ENCODE measurements at regions not wholly inside any gene's neighbourhood (a gene's known extent, or its start where the extent isn't known, plus 50 kb on each side); places are given as distances from the start of the nearest gene placed in this dataset.

- POLR2A ChIA-PET: no interaction called here
- no peak for TF ChIP-seq POLR2AphosphoS5 (IDR thresholded peaks at IDR 0.05; ENCODE audit: low read depth, low read length)
- no peak for TF ChIP-seq CTCF (IDR thresholded peaks at IDR 0.05)
- Histone ChIP-seq H3K4me1 (ENCODE audit: control insufficient read depth, insufficient read depth, low read length) (no peaks in the 10 kb centered on the region), H3K27ac (ENCODE audit: low read length) (no peak overlapping the region), H3K4me3 (ENCODE audit: low read depth in 2 of 2, low read length in 2 of 2) (no peak overlapping the region), H3K27me3 (ENCODE audit: control insufficient read depth, insufficient read depth, low read length) (peaks cover 2% of the 10 kb centered on the region; the same call in 1 of the 2 replicates), H3K9me3 (ENCODE audit: control insufficient read depth, insufficient read depth, low read depth, low read length) (no peaks in the 10 kb centered on the region), H3K36me3 (ENCODE audit: control insufficient read depth, insufficient read depth, low read length) (no peaks in the 10 kb centered on the region)
- intact Hi-C loops (cut with micrococcal nuclease; ENCODE audit: unreplicated experiment): no loop called here
- no TSS peak for BruUV-seq (replicated peaks)
- in situ Hi-C loops (cut with HindIII; ENCODE audit: low pct_unique_long_range_greater_than_20kb, low sequenced_read_pairs): no loop called here
- no peak for DNase-seq (ENCODE audit: low read depth, low spot score)
- ATAC-seq: no peak
- CTCF ChIA-PET: no interaction called here
Observed at GRCh38 chr10:130480491-130480890, 344.3 kb downstream of the GLRX3 start.

GRCh38 chr10:130481076-130481930, 345.1 kb downstream of the GLRX3 start:
- Histone ChIP-seq H3K27me3 (ENCODE audit: control insufficient read depth, insufficient read depth, low read length) (peaks cover 2% of the 10 kb centered on the region; the same call in 1 of the 2 replicates), H3K4me1 (ENCODE audit: control insufficient read depth, insufficient read depth, low read length) (no peaks in the 10 kb centered on the region), H3K36me3 (ENCODE audit: control insufficient read depth, insufficient read depth, low read length) (no peaks in the 10 kb centered on the region), H3K4me3 (ENCODE audit: low read depth in 2 of 2, low read length in 2 of 2) (no peak overlapping the region), H3K27ac (ENCODE audit: low read length) (no peak overlapping the region), H3K9me3 (ENCODE audit: control insufficient read depth, insufficient read depth, low read depth, low read length) (no peaks in the 10 kb centered on the region)
- DNase-seq (ENCODE audit: low read depth, low spot score): no peak
- in situ Hi-C loops (cut with HindIII; ENCODE audit: low pct_unique_long_range_greater_than_20kb, low sequenced_read_pairs): no loop called here
- intact Hi-C loops (cut with micrococcal nuclease; ENCODE audit: unreplicated experiment): no loop called here
- no peak for TF ChIP-seq POLR2AphosphoS5 (IDR thresholded peaks at IDR 0.05; ENCODE audit: low read depth, low read length)
- no peak for TF ChIP-seq REST (IDR thresholded peaks at IDR 0.05; ENCODE audit: insufficient read depth in 1 of 2, low read depth in 2 of 2, low read length in 1 of 2)
- no peak for TF ChIP-seq SIN3A (IDR thresholded peaks at IDR 0.05; ENCODE audit: borderline replicate concordance, insufficient read depth, low read depth, low read length)
- TF ChIP-seq CTCF (IDR thresholded peaks at IDR 0.05): no peak
- TF ChIP-seq TCF7L2 (IDR thresholded peaks at IDR 0.05; ENCODE audit: low read depth, low read length): no peak
- ATAC-seq: no peak
- CTCF ChIA-PET: no interaction called here
- POLR2A ChIA-PET: no interaction called here
- no TSS peak for BruUV-seq (replicated peaks)
